ENCODE measurements at regions not wholly inside any gene's neighbourhood (a gene's known extent, or its start where the extent isn't known, plus 50 kb on each side); places are given as distances from the start of the nearest gene placed in this dataset.

DNA sequence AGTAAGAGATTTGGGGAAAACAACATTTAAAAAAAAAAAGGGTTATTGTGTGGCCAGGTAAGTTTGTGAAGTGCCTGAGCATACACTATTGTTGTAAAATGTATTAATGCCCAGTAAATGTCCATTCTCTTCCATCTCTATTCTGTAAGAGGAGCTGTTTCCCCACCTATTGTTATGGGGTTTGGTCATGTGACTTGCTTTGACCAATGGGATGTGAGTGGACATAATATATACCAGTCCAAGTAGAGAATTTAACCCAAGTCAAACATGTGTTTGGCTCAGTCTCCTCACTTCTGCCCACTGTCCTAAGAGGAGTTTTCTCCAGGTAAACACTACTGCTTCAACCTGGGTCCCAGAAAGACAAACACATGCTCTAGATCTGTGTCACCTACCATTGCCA lies 377.1 kb downstream of the FOXA2 start:
- no peaks in the 10 kb centered on the region for H3K9me3 ChIP-seq

DNA sequence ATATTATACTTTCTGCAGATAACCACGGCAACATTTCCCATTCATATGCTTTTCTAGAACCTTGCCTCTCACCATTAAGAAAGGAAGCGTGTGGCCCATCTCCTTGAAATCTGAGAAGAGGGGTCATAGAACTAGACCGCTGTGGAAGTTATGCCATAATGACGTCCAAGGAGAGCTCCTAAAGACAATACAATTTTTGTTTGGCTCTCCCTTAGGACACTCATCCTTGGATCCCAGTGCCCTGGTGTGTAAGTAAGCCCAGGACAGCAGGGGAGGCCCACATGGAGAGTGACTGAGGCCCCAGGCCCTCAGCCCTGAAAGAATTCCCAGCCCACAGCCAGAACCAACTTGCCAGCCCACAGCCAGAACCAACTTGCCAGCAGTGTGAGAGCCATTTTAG lies 379.6 kb downstream of the FOXA2 start:
- Histone ChIP-seq H3K27me3 (no peaks in the 10 kb centered on the region), H3K4me1 (no peaks in the 10 kb centered on the region), H3K36me3 (no peaks in the 10 kb centered on the region), H3K4me3 (no peak overlapping the region), H3K9me3 (no peaks in the 10 kb centered on the region), H3K27ac (no peak overlapping the region)
- DNase-seq (ENCODE audit: extremely low spot score in 2 of 2): no peak
- intact Hi-C loops (cut with DNase I): no loop called here
- TF ChIP-seq POLR2A (IDR thresholded peaks at IDR 0.05) (no peak), POLR2AphosphoS5 (IDR thresholded peaks at IDR 0.05; ENCODE audit: insufficient read depth in 1 of 2, low read depth in 1 of 2) (no peak)
- TF ChIP-seq, protein P1, sequence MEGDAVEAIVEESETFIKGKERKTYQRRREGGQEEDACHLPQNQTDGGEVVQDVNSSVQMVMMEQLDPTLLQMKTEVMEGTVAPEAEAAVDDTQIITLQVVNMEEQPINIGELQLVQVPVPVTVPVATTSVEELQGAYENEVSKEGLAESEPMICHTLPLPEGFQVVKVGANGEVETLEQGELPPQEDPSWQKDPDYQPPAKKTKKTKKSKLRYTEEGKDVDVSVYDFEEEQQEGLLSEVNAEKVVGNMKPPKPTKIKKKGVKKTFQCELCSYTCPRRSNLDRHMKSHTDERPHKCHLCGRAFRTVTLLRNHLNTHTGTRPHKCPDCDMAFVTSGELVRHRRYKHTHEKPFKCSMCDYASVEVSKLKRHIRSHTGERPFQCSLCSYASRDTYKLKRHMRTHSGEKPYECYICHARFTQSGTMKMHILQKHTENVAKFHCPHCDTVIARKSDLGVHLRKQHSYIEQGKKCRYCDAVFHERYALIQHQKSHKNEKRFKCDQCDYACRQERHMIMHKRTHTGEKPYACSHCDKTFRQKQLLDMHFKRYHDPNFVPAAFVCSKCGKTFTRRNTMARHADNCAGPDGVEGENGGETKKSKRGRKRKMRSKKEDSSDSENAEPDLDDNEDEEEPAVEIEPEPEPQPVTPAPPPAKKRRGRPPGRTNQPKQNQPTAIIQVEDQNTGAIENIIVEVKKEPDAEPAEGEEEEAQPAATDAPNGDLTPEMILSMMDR (IDR thresholded peaks at IDR 0.05): no peak

More for the DNA sequence above, 377.1 kb downstream of the FOXA2 start:
- no peak overlapping the region for H3K27ac ChIP-seq
- DNase-seq (ENCODE audit: extremely low spot score in 2 of 2): no peak
- intact Hi-C loops (cut with DNase I): no loop called here
- no peaks in the 10 kb centered on the region for H3K4me1 ChIP-seq
- no peak overlapping the region for H3K4me3 ChIP-seq
- H3K27me3 ChIP-seq: no peaks in the 10 kb centered on the region
- TF ChIP-seq POLR2AphosphoS5 (IDR thresholded peaks at IDR 0.05; ENCODE audit: insufficient read depth in 1 of 2, low read depth in 1 of 2) (no peak), POLR2A (IDR thresholded peaks at IDR 0.05) (no peak)
- TF ChIP-seq, protein P1 (IDR thresholded peaks at IDR 0.05): no peak
- no peaks in the 10 kb centered on the region for H3K36me3 ChIP-seq

DNA sequence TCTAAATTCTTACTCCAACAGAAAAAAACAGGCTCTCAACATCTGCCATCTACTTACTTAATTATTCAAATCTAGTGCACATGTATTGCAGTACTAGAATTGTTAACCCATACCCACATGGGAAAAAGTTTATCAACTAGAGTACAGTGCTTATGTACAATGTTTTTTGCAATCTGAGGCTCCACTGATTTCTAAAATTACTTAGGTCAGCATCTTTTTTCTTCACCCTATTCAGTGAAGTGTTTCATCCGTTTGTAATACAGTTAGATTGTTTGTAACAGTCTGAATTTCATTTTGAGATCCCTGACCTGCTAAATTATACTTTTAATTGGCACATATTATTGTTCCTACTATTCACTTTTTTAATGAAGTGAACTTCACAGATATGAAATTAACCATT lies 402.2 kb downstream of the FOXA2 start:
- intact Hi-C loops (cut with DNase I): no loop called here
- H3K36me3 ChIP-seq: no peaks in the 10 kb centered on the region
- TF ChIP-seq POLR2A (IDR thresholded peaks at IDR 0.05): no peak
- TF ChIP-seq POLR2AphosphoS5 (IDR thresholded peaks at IDR 0.05; ENCODE audit: insufficient read depth in 1 of 2, low read depth in 1 of 2): no peak
- TF ChIP-seq, protein P1 (IDR thresholded peaks at IDR 0.05): no peak
- H3K4me1 ChIP-seq: no peaks in the 10 kb centered on the region
- no peaks in the 10 kb centered on the region for H3K9me3 ChIP-seq
- DNase-seq (ENCODE audit: extremely low spot score in 2 of 2): no peak
- no peak overlapping the region for H3K4me3 ChIP-seq
- H3K27me3 ChIP-seq: no peaks in the 10 kb centered on the region
- H3K27ac ChIP-seq: no peak overlapping the region

DNA sequence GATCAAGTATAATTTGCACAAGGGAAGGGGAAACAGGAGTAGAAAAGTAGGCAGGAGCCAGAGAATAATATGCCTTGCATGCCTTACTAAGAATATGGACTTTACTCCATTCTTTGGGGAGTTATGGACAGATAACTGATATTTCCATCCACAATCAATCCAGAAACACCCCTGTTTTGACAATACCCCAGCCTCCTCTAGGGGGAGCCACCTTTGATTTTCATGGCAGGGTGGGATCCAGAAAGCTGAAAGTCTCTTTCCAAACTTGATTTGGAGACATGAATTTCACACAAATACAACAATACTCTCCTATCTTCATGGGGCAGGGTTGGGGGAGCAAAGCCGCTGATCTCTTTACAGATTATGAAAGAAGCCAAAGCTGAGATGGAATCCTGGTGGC lies 404.1 kb downstream of the FOXA2 start:
- Histone ChIP-seq H3K36me3 (no peaks in the 10 kb centered on the region), H3K27ac (no peak overlapping the region), H3K4me3 (no peak overlapping the region), H3K9me3 (no peaks in the 10 kb centered on the region), H3K27me3 (no peaks in the 10 kb centered on the region), H3K4me1 (no peaks in the 10 kb centered on the region)
- no peak for DNase-seq (ENCODE audit: extremely low spot score in 2 of 2)
- TF ChIP-seq, protein P1 (IDR thresholded peaks at IDR 0.05): no peak
- TF ChIP-seq POLR2AphosphoS5 (IDR thresholded peaks at IDR 0.05; ENCODE audit: insufficient read depth in 1 of 2, low read depth in 1 of 2): no peak
- intact Hi-C loops (cut with DNase I): no loop called here

DNA sequence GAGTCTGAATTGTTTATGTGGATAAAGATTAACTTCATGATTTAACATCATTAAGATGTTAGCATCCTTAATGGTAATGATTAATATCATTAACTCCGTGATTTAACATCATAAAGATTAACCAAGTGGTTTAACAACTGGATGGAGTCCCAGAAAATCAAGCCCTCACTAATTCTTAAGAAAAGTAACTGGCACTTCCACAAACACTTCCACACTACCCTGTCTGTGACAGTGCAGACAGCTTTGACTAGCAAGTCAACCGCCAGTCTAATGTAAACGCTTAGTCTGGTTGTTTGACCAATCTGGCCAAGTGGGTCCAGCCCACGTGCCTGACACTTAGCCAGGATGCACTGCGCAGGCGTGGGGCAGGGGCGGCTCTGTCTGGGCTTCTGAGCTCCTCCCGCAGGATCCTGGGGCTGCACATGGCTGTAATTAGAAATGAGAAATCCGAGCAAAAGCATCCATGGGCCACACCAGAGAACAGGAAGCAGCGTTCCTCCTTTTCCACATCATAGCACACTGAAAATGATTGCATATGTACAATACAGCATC lies 424.2 kb downstream of the FOXA2 start:
- intact Hi-C loops (cut with DNase I): loop anchor here (5.0 kb wide), 1 partner anchor 1872 kb away; no protein-coding TSS in a partner anchor
- H3K9me3 ChIP-seq: no peaks in the 10 kb centered on the region
- TF ChIP-seq, protein P1 (IDR thresholded peaks at IDR 0.05): no peak
- TF ChIP-seq POLR2A (IDR thresholded peaks at IDR 0.05): no peak
- no peak for TF ChIP-seq POLR2AphosphoS5 (IDR thresholded peaks at IDR 0.05; ENCODE audit: insufficient read depth in 1 of 2, low read depth in 1 of 2)

More for the DNA sequence above, 424.2 kb downstream of the FOXA2 start:
- no peak for DNase-seq (ENCODE audit: extremely low spot score in 2 of 2)
- Histone ChIP-seq H3K4me3 (no peak overlapping the region), H3K4me1 (no peaks in the 10 kb centered on the region), H3K27me3 (no peaks in the 10 kb centered on the region), H3K27ac (no peak overlapping the region), H3K36me3 (no peaks in the 10 kb centered on the region)

All from vagina (tissue), 2 donors.